Osteoblast (primary cell): ENCODE measurements at regions not wholly inside any gene's neighbourhood (a gene's known extent, or its start where the extent isn't known, plus 50 kb on each side); places are given as distances from the start of the nearest gene placed in this dataset.
"Not testable (repeated sequence)": the region's sequence is repeated elsewhere in the genome, so short reads cannot be mapped to it uniquely, and the experiment has no call there.

Experiments used
- DNase-seq: peaks from one replicate; pipeline ENCODE4 v3.0.0; 2011; ENCODE audit warnings: low spot score, mixed read lengths; ENCODE audit not compliant: insufficient read length; ENCODE audit errors: missing footprints
- H2AFZ ChIP-seq: 2 replicates; pipeline ENCODE4 v1.6.0; 2011; ENCODE audit warnings: mild to moderate bottlenecking, low read length
- H3K27ac ChIP-seq: 2 replicates; pipeline ENCODE4 v1.5.1; 2011; ENCODE audit warnings: mild to moderate bottlenecking, low read depth, low read length, moderate library complexity
- H3K27me3 ChIP-seq: 2 replicates; pipeline ENCODE4 v1.6.0; 2012; ENCODE audit warnings: mild to moderate bottlenecking, control low read depth, inconsistent platforms, low read length, moderate library complexity; ENCODE audit not compliant: insufficient read depth
- H3K36me3 ChIP-seq: 2 replicates; pipeline ENCODE4 v1.5.1; 2011; ENCODE audit warnings: mild to moderate bottlenecking, low read length, control low read depth, moderate library complexity; ENCODE audit not compliant: insufficient read depth
- H3K4me1 ChIP-seq: 2 replicates; pipeline ENCODE4 v1.5.1; 2011; ENCODE audit warnings: mild to moderate bottlenecking, low read length, control low read depth, moderate library complexity; ENCODE audit not compliant: insufficient read depth
- H3K4me2 ChIP-seq: 2 replicates; pipeline ENCODE4 v1.6.0; 2011; ENCODE audit warnings: mild to moderate bottlenecking, low read length; ENCODE audit not compliant: insufficient read depth
- H3K4me3 ChIP-seq: fragments of 200-600 bp; sonication (generic); 3 replicates; pipeline ENCODE4 v1.5.1; 2012; ENCODE audit warnings: mild to moderate bottlenecking, low read length, inconsistent platforms; ENCODE audit not compliant: insufficient read depth
- H3K79me2 ChIP-seq: 2 replicates; pipeline ENCODE4 v1.6.0; 2012; ENCODE audit warnings: mild to moderate bottlenecking, low read length, control low read depth, inconsistent platforms; ENCODE audit not compliant: insufficient read depth
- H3K9me3 ChIP-seq: 2 replicates; pipeline ENCODE4 v1.5.1; 2011; ENCODE audit warnings: low read depth, low read length, control low read depth
- H4K20me1 ChIP-seq: 2 replicates; pipeline ENCODE4 v1.6.0; 2012; ENCODE audit warnings: mild to moderate bottlenecking, low read length, control low read depth; ENCODE audit not compliant: insufficient read depth
- CTCF ChIP-seq: IDR thresholded peaks from 2 replicates; pipeline ENCODE4 v1.5.1; 2011; ENCODE audit warnings: mild to moderate bottlenecking, low read depth, low read length, moderate library complexity; ENCODE audit errors: extremely low read depth

- DNase-seq: no peak
- Histone ChIP-seq H3K9me3 (no peaks in the 10 kb centered on the region), H4K20me1 (no peaks in the 10 kb centered on the region), H3K4me2 (no peak overlapping the region), H3K27me3 (peaks cover 2% of the 10 kb centered on the region), H3K79me2 (no peaks in the 10 kb centered on the region), H3K36me3 (no peaks in the 10 kb centered on the region), H3K4me3 (no peak overlapping the region), H3K27ac (no peak overlapping the region), H2AFZ (no peak overlapping the region), H3K4me1 (no peaks in the 10 kb centered on the region)
- no peak for TF ChIP-seq CTCF
Measured at GRCh38 chr13:42379241-42379640, 107.3 kb downstream of the AKAP11 start.

GRCh38 chr13:42380420-42381164 is 108.6 kb downstream of the AKAP11 start:
- H3K79me2 ChIP-seq: no peaks in the 10 kb centered on the region
- no peak overlapping the region for H2AFZ ChIP-seq
- TF ChIP-seq CTCF: no peak
- no peaks in the 10 kb centered on the region for H3K4me1 ChIP-seq
- H3K36me3 ChIP-seq: no peaks in the 10 kb centered on the region
- H3K27me3 ChIP-seq: peaks cover 1% of the 10 kb centered on the region
- peak; percentile 18 for DNase-seq
- no peak overlapping the region for H3K27ac ChIP-seq
- H4K20me1 ChIP-seq: no peaks in the 10 kb centered on the region
- no peak overlapping the region for H3K4me3 ChIP-seq
- H3K9me3 ChIP-seq: no peaks in the 10 kb centered on the region
- no peak overlapping the region for H3K4me2 ChIP-seq

GRCh38 chr13:42381165-42381425 is 109.1 kb downstream of the AKAP11 start:
- Histone ChIP-seq H3K36me3 (no peaks in the 10 kb centered on the region), H4K20me1 (no peaks in the 10 kb centered on the region), H3K79me2 (no peaks in the 10 kb centered on the region), H3K4me2 (no peak overlapping the region), H3K27me3 (no peaks in the 10 kb centered on the region), H3K9me3 (no peaks in the 10 kb centered on the region), H3K27ac (no peak overlapping the region), H3K4me3 (no peak overlapping the region), H3K4me1 (no peaks in the 10 kb centered on the region), H2AFZ (no peak overlapping the region)
- no peak for TF ChIP-seq CTCF
- no peak for DNase-seq

GRCh38 chr13:42381426-42381825 is 109.5 kb downstream of the AKAP11 start:
- H3K4me3 ChIP-seq, DNase-seq, H3K27me3 ChIP-seq, H3K4me1 ChIP-seq, H2AFZ ChIP-seq, H3K79me2 ChIP-seq, H3K27ac ChIP-seq, H4K20me1 ChIP-seq, H3K9me3 ChIP-seq, H3K4me2 ChIP-seq, H3K36me3 ChIP-seq: not testable (repeated sequence)
